GM12872 (cell line): ENCODE measurements at regions not wholly inside any gene's neighbourhood (a gene's known extent, or its start where the extent isn't known, plus 50 kb on each side); places are given as distances from the start of the nearest gene placed in this dataset.

ENCODE experiments used
- TF ChIP-seq, protein P1 (sequence below): IDR thresholded peaks from 3 replicates; pipeline ENCODE4 v1.5.1; 2011; ENCODE audit warnings: low read depth, mild to moderate bottlenecking, low read length, moderate library complexity; ENCODE audit not compliant: insufficient read depth

DNA sequence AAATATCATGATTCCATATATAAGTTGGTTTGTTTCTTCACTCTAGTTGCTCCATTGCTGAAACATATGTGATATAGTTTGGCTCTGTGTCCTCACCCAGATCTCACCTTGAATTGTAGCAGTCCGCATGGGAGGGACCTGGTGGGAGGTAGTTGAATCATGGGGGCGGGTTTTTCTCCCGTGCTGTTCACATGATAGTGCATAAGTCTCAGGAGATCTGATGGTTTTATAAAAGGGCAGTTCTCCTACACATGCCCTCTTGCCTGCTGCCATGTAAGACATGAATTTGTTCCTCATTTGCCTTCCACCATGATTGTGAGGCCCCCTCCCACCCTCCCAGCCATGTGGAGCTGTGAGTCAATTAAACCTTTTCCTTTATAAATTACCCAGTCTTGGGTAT is 915.5 kb downstream of the KCNJ2 start:
- TF ChIP-seq, protein P1, sequence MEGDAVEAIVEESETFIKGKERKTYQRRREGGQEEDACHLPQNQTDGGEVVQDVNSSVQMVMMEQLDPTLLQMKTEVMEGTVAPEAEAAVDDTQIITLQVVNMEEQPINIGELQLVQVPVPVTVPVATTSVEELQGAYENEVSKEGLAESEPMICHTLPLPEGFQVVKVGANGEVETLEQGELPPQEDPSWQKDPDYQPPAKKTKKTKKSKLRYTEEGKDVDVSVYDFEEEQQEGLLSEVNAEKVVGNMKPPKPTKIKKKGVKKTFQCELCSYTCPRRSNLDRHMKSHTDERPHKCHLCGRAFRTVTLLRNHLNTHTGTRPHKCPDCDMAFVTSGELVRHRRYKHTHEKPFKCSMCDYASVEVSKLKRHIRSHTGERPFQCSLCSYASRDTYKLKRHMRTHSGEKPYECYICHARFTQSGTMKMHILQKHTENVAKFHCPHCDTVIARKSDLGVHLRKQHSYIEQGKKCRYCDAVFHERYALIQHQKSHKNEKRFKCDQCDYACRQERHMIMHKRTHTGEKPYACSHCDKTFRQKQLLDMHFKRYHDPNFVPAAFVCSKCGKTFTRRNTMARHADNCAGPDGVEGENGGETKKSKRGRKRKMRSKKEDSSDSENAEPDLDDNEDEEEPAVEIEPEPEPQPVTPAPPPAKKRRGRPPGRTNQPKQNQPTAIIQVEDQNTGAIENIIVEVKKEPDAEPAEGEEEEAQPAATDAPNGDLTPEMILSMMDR: no peak

DNA sequence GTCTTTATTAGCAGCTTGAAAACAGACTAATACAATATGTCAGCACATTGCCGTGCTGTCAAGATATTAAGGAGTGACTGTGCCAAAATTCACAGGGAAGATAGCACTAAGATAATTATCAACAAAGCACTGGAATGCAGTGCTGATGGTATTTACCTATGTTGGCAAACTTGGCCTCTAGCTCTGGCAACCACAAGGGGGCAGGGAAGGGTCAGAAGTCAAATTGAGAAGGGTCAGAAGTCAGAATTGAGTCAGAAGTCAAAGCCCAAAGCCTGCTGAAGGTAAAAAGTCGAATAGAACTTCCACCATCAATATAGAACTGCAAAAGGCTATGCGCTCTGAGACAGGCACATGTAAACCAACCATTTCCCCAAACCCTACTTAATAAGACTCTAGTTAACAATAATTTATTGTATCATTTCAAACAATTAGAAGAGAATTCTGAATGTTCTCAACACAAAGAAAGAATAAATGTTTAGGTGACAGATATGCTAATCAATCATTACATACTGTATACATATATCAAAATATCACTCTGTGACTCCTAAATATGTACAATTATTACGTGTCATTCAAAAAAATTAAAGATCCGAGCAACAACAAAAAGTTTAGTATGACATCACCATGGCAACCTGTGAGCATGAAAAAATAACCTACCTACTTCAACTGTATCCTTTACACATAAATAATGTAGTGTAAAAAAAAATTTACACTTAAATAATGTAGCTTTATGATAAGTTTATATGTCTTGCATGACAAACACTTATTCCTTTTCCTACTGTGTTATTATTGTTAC is 916.1 kb downstream of the KCNJ2 start:
- TF ChIP-seq, protein P1: peak; percentile 56

DNA sequence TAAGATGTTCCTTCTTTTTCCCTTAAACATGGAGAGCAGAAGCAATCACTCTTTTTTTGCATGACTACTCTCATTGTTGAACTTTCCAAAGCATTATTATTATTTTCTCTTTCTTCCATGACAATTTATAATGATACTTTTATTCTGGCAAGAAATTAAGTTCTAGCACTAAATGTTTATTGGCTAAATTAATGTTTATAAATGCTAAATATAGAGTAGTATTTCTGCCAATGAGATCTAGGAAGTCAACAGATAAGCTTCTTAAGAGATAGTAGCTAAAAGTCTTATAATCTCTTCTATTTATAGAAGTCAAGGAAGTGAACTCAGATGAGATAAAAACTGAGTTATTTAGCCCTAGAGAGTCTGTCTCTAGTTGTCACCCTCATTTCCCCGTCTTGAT is 920.1 kb downstream of the KCNJ2 start:
- TF ChIP-seq, protein P1: no peak

DNA sequence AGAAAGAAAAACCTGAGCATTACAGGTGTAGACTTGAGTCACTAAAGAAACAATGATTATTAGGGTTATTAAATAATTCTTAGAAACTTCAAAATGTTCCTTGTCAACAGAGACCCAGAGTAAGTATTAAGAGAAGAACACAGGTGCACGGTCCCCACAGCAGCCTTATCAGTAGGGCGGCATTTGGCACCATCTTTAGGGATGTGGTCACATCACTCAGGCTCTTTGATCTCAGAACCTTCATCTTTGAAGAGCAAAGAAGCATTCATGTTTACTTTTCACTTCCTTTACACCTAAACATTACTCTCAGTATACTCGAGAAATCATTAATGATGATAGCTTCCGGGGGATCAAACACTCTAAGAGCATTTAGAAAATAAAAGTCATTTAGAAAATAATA is 928.7 kb downstream of the KCNJ2 start:
- TF ChIP-seq, protein P1: no peak

DNA sequence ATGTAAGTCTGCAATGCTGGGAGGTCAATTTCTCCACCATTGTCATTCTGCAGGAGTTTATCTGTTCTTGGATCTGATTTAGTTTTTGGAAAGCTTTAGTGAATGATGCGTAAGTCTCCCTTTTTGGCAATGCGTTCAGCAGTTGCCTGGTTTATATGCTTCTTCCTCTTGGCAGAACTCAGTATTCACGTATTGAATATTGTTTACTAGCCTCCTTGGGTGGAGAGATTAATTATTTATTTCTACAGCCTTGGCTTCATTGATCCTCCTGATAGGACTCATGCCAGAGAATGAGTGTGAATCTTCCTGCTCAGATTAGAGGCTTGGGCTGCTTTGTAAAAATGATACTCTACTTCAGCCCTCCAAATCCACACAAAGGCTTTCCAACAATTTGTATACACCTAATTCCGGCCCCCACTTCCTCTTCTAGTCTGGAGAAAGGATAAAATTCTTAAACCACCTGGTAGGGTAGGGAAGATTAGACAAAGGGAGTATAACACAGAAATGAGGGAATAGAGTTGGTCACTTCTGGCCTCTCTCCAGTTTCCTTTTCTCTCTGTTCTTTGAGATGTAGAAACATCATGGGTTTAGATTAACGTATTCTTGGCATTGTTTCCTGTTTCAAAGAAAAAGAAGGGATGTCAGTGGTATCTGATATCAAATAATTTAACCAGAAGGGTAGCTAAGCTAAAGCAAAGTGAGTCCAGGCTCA is 929.8 kb downstream of the KCNJ2 start:
- TF ChIP-seq, protein P1: no peak

DNA sequence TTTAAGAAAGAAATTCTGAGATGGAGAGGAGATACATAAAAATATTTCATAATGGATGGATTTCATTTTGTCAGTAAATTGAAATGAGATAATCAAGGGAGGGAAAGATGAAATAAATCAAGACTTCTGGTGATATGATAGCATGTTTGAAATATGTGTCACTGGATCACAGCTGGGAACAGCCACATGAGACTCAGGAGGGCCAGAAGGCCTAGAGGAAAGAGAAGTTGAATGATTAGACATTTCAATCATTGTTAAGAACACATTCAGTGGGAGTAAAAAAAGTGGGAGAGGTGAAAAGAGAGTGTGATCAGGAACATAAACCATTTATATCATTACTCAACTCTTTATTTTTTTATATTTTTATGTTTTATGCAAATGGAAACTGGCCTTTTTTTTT is 933.4 kb downstream of the KCNJ2 start:
- TF ChIP-seq, protein P1: no peak

DNA sequence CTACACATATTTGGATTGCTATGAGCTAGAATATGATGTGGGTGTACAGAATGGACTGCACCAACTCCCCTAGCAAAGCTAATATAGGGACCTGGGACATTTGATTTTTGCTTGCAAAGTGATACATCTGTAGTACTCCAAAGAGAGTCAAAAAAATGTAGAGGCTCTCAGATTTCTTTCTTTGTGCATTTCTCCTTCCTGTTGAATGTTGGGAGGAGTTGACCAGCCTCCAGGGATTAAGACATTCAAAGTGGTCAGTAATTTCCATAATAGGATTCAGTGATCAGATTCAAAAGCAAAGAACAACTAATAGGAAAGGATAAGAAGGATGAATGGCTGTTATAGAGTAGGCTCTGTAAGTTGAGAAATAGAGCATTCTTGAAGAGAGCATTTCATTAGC is 934.9 kb downstream of the KCNJ2 start:
- TF ChIP-seq, protein P1: no peak
